CD8-positive, alpha-beta memory T cell (primary cell): ENCODE measurements at regions not wholly inside any gene's neighbourhood (a gene's known extent, or its start where the extent isn't known, plus 50 kb on each side); places are given as distances from the start of the nearest gene placed in this dataset.

Experiments
- CTCF ChIA-PET: fragments of 350-600 bp; sonication (Branson Sonifier 250); formaldehyde crosslinking; loops from one replicate; lab custom pipeline; 2021; ENCODE audit warnings: antibody characterized with exemption; lab: Charles Lee
- POLR2A ChIA-PET: fragments of 350-600 bp; sonication (Branson Sonifier 250); formaldehyde crosslinking; loops from one replicate; lab custom pipeline; 2021; ENCODE audit warnings: antibody characterized with exemption; lab: Charles Lee
- DNase-seq, 5 donors: peaks; one replicate each; pipeline versions ENCODE4 v3.0.0 to v3.0.0-alpha.2; 2020 to 2022; ENCODE audit warnings: mixed read lengths in 1 of 5
- H3K27ac ChIP-seq: one replicate; pipeline ENCODE4 v1.7.0; 2013; ENCODE audit warnings: low read depth, mild to moderate bottlenecking, low read length, moderate library complexity
- H3K27me3 ChIP-seq: 2 replicates; pipeline ENCODE4 v1.7.0; 2013; ENCODE audit warnings: low read length, mild to moderate bottlenecking; ENCODE audit not compliant: insufficient read depth, poor library complexity, severe bottlenecking
- H3K36me3 ChIP-seq: 2 replicates; pipeline ENCODE4 v1.7.0; 2013; ENCODE audit warnings: mild to moderate bottlenecking, low read length, moderate library complexity; ENCODE audit not compliant: insufficient read depth
- H3K4me1 ChIP-seq: 2 replicates; pipeline ENCODE4 v1.7.0; 2013; ENCODE audit warnings: mild to moderate bottlenecking, low read length, moderate library complexity; ENCODE audit not compliant: insufficient read depth
- H3K4me3 ChIP-seq: 2 replicates; pipeline ENCODE4 v1.7.0; 2013; ENCODE audit warnings: mild to moderate bottlenecking, low read length
- H3K9me3 ChIP-seq: 2 replicates; pipeline ENCODE4 v1.7.0; 2013; ENCODE audit warnings: mild to moderate bottlenecking, low read length
- H3K27ac Mint-ChIP-seq, 8 donors: one replicate each; pipeline ENCODE4 v1.8.0; 2020 to 2021; ENCODE audit warnings: mixed read lengths in 8 of 8, mild to moderate bottlenecking in 6 of 8, inconsistent platforms in 3 of 8, moderate library complexity in 3 of 8
- H3K27me3 Mint-ChIP-seq, 2 donors: one replicate each; pipeline ENCODE4 v1.8.0; 2020 to 2021; ENCODE audit warnings: mixed read lengths in 2 of 2, mild to moderate bottlenecking in 1 of 2, moderate library complexity in 1 of 2
- H3K36me3 Mint-ChIP-seq, 3 donors: one replicate each; pipeline ENCODE4 v1.8.0; 2020 to 2021; ENCODE audit warnings: mixed read lengths in 3 of 3, inconsistent platforms in 1 of 3, mild to moderate bottlenecking in 1 of 3
- H3K4me1 Mint-ChIP-seq, 3 donors: one replicate each; pipeline ENCODE4 v1.8.0; 2020 to 2021; ENCODE audit warnings: mixed read lengths in 3 of 3, inconsistent platforms in 1 of 3, mild to moderate bottlenecking in 1 of 3
- H3K4me3 Mint-ChIP-seq, 7 donors: one replicate each; pipeline ENCODE4 v1.8.0; 2020 to 2021; ENCODE audit warnings: mixed read lengths in 7 of 7, mild to moderate bottlenecking in 6 of 7, moderate library complexity in 4 of 7, inconsistent platforms in 2 of 7
- H3K9me3 Mint-ChIP-seq, 5 donors: one replicate each; pipeline ENCODE4 v1.8.0; 2020 to 2022; ENCODE audit warnings: mixed read lengths in 5 of 5, mild to moderate bottlenecking in 3 of 5, moderate library complexity in 2 of 5, inconsistent platforms in 1 of 5

DNA sequence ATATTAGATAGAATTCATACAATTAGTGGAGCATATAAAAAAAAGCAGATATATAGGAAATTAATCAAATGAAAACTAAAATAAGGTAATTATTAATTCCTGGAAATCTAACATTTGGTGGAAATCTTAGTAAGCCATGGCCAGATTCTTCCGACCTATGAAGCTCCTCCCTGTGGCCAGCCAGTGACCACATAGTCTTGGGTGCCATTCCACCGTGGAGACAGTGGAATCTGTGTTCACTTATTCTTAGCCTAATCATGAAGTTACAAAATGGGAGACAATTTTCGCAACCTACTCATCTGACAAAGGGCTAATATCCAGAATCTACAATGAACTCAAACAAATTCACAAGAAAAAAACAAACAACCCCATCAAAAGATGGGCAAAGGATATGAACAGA, 241.9 kb upstream of the FLRT2 start:
- Mint-ChIP-seq H3K4me3 (no peak overlapping the region), H3K27ac (no peak overlapping the region), H3K36me3 (no peaks in the 10 kb centered on the region), H3K9me3 (peaks cover 0 to 26% (median 5%) of the 10 kb centered on the region in 5 donors), H3K27me3 (no peaks in the 10 kb centered on the region), H3K4me1 (no peaks in the 10 kb centered on the region)
- Histone ChIP-seq H3K36me3 (no peaks in the 10 kb centered on the region), H3K27me3 (no peaks in the 10 kb centered on the region), H3K4me3 (no peak overlapping the region), H3K27ac (no peak overlapping the region), H3K4me1 (no peaks in the 10 kb centered on the region), H3K9me3 (no peaks in the 10 kb centered on the region)
- POLR2A ChIA-PET, result no interaction called here
- CTCF ChIA-PET, result no interaction called here
- no peak for DNase-seq

DNA sequence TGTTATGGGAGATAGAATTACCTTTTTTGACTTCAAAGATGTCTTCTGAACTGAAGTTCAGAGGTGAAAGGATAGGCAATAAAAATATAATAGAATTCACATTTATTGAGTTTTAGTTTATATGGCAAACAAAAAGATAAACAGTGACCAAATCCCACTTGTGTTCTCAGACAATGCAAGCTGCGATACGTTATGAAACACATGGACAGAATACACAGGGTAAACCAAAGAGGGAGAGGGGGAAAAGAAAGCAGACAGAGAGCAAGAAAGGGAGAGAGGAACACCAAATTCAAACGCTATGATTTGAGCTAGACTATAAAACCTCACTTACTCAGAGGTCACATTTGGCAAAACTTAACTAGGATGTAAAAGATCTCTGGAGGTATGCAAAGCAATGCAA, 238.2 kb upstream of the FLRT2 start:
- H3K27ac Mint-ChIP-seq, result no peak overlapping the region
- no peaks in the 10 kb centered on the region for H3K4me1 ChIP-seq
- peaks cover 0 to 20% (median 5%) of the 10 kb centered on the region in 5 donors for H3K9me3 Mint-ChIP-seq
- H3K27me3 Mint-ChIP-seq, result no peaks in the 10 kb centered on the region
- H3K36me3 ChIP-seq, result no peaks in the 10 kb centered on the region
- H3K36me3 Mint-ChIP-seq, result no peaks in the 10 kb centered on the region
- no peaks in the 10 kb centered on the region for H3K9me3 ChIP-seq
- no peak overlapping the region for H3K4me3 Mint-ChIP-seq
- CTCF ChIA-PET, result no interaction called here
- no peaks in the 10 kb centered on the region for H3K27me3 ChIP-seq
- DNase-seq, result no peak
- no peaks in the 10 kb centered on the region for H3K4me1 Mint-ChIP-seq
- H3K4me3 ChIP-seq, result no peak overlapping the region
- POLR2A ChIA-PET, result no interaction called here
- no peak overlapping the region for H3K27ac ChIP-seq

DNA sequence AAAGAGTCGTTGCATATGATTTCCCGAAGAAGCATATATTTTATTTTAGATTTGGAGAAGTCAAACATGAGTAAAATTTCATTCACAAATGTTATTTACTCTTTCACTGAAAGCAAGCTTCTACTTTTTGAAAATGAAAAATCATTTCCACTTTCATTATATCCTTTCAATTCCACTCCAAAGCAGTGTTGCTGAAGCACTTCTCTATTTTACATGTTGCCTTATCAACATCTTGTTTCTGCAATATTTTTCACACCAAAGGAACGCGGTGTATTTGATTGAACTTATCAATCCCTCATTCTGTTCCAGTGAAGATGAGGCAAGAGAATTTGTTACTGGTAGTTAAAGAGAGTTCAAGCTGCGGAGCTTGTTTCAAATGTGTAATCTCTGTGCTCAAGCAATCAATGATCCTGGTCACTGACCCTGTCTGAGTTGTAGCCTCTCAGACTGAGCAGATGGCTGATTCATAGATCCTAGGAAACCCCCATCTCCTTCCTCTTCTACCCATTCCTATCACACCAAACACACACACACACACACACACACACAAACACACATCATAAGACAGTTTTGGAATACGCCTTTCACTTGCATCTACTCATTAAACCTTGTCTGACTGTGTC, 236.2 kb upstream of the FLRT2 start:
- Mint-ChIP-seq H3K27ac (no peak overlapping the region), H3K36me3 (no peaks in the 10 kb centered on the region), H3K9me3 (peaks cover 3 to 12% (median 5%) of the 10 kb centered on the region in 5 donors), H3K27me3 (no peaks in the 10 kb centered on the region), H3K4me1 (no peaks in the 10 kb centered on the region), H3K4me3 (no peak overlapping the region)
- ChIA-PET POLR2A (no interaction called here), CTCF (no interaction called here)
- H3K4me1 ChIP-seq, result no peaks in the 10 kb centered on the region
- no peak overlapping the region for H3K27ac ChIP-seq
- no peak for DNase-seq
- no peaks in the 10 kb centered on the region for H3K9me3 ChIP-seq
- H3K4me3 ChIP-seq, result no peak overlapping the region
- H3K27me3 ChIP-seq, result no peaks in the 10 kb centered on the region
- no peaks in the 10 kb centered on the region for H3K36me3 ChIP-seq

DNA sequence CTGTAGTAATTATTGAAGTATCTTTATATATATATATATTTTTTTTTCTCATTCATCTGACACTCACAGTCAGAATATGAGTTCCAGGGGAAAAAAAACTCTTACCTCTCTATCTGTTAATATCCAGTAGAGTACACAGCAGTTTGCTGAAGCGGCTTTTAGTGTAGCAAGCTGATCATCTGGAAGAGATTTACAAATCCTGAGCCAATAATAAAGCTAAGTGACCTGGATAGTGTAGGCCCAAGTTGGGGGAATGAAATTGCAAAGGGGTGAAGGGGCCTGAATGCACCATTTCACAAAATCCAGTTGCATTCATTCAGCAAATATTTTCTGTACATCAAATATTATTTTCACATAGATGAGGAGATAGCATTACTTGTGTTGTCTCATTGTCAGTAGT, 234.6 kb upstream of the FLRT2 start:
- Histone ChIP-seq H3K4me1 (no peaks in the 10 kb centered on the region), H3K36me3 (no peaks in the 10 kb centered on the region), H3K27ac (no peak overlapping the region), H3K4me3 (no peak overlapping the region), H3K27me3 (no peaks in the 10 kb centered on the region), H3K9me3 (no peaks in the 10 kb centered on the region)
- CTCF ChIA-PET, result no interaction called here
- Mint-ChIP-seq H3K27me3 (no peaks in the 10 kb centered on the region), H3K4me3 (no peak overlapping the region), H3K27ac (no peak overlapping the region), H3K9me3 (peaks cover 4 to 18% (median 10%) of the 10 kb centered on the region in 5 donors), H3K36me3 (no peaks in the 10 kb centered on the region), H3K4me1 (no peaks in the 10 kb centered on the region)
- DNase-seq, result no peak
- POLR2A ChIA-PET, result no interaction called here

DNA sequence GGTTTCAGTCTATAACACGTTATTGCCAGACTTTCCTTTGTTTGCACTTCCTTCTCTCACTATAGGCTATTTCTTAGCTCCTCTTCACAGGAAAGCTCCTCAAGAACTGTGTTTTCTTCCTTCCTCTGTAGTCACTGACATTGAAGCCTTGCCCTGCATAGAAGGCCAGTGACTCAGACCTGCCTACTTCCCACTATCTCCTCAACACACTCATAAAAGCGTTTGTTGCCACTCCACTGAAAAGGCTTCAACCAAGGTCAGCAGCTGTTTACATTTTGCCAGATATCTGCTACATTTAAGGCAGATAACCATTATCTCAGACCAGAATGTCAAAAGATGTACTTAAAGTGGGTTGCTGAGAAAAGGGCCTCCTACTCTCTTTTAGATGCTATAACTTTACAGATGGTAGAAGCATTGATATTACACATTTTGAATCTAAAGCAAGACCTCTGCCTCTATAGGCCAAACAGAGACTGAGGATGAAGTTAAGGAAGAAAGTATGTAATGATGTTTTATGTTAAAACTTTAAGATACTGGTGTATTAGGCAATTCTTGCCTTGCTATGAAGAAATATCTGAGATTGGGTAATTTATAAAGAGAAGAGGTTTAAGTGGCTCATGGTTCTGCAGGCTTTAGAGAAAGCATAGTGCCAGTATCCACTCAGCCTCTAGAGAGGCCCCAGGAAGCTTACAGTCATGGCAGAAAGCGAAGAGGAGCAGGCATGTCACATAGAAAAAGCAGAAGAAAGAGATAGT, 233.3 kb upstream of the FLRT2 start:
- no peak overlapping the region for H3K4me3 ChIP-seq
- no peak for DNase-seq
- H3K4me1 ChIP-seq, result no peaks in the 10 kb centered on the region
- Mint-ChIP-seq H3K36me3 (no peaks in the 10 kb centered on the region), H3K27me3 (no peaks in the 10 kb centered on the region), H3K9me3 (peaks cover 4 to 18% (median 13%) of the 10 kb centered on the region in 5 donors), H3K4me3 (no peak overlapping the region), H3K4me1 (no peaks in the 10 kb centered on the region), H3K27ac (peak overlapping the region in 1 of 8 donors; percentile 65)
- H3K27ac ChIP-seq, result no peak overlapping the region
- no peaks in the 10 kb centered on the region for H3K36me3 ChIP-seq
- H3K9me3 ChIP-seq, result no peaks in the 10 kb centered on the region
- CTCF ChIA-PET, result no interaction called here
- H3K27me3 ChIP-seq, result no peaks in the 10 kb centered on the region
- POLR2A ChIA-PET, result no interaction called here

DNA sequence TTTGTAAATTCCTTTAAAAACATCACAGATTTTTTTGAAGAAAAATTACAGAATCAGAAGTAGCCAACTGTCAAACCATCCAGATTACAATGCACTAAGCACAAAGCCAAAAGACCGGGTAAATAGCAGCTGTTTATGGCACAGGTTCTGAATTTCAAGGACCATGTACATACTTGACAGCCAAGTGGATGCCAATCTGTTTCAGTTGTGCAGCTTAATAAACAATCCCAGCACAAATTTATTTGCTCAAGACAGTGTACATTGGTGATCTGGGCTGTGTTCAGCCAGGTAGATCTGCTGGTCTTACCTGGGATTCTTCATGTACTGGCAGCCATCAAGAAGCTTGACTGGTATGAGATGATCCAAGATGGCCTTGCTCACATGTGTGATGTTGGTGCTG, 229.8 kb upstream of the FLRT2 start:
- no peak overlapping the region for H3K4me3 ChIP-seq
- H3K27ac ChIP-seq, result no peak overlapping the region
- H3K4me1 ChIP-seq, result no peaks in the 10 kb centered on the region
- CTCF ChIA-PET, result no interaction called here
- H3K27me3 ChIP-seq, result no peaks in the 10 kb centered on the region
- POLR2A ChIA-PET, result no interaction called here
- Mint-ChIP-seq H3K27ac (no peak overlapping the region), H3K36me3 (no peaks in the 10 kb centered on the region), H3K4me1 (no peaks in the 10 kb centered on the region), H3K4me3 (no peak overlapping the region), H3K27me3 (no peaks in the 10 kb centered on the region), H3K9me3 (peaks cover 4 to 23% (median 14%) of the 10 kb centered on the region in 5 donors)
- no peaks in the 10 kb centered on the region for H3K36me3 ChIP-seq
- DNase-seq, result no peak
- H3K9me3 ChIP-seq, result no peaks in the 10 kb centered on the region

DNA sequence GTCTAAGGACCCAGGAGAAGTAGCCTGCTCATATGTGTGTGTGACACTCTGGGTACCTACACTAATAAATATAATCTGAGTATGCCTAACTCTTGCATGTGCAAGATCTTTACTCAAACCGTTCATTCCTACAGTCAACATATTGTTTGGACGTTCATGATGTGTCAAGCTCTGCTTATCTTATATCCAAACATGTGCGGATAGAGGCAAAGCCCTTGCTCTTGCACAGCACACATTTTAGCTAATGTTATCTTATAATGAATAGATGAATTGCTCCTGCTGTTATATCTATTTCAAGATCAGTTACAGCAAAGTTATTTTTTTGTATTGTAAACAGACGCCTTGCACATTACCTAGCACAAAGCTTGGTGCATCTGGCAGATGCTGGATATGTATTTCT, 228.4 kb upstream of the FLRT2 start:
- ChIA-PET POLR2A (no interaction called here), CTCF (no interaction called here)
- H3K36me3 Mint-ChIP-seq, result no peaks in the 10 kb centered on the region
- DNase-seq, result no peak
- no peak overlapping the region for H3K4me3 ChIP-seq
- no peaks in the 10 kb centered on the region for H3K9me3 ChIP-seq
- no peak overlapping the region for H3K27ac Mint-ChIP-seq
- H3K36me3 ChIP-seq, result no peaks in the 10 kb centered on the region
- H3K4me1 Mint-ChIP-seq, result no peaks in the 10 kb centered on the region
- no peaks in the 10 kb centered on the region for H3K27me3 ChIP-seq
- H3K4me3 Mint-ChIP-seq, result no peak overlapping the region
- no peak overlapping the region for H3K27ac ChIP-seq
- peaks cover 3 to 22% (median 14%) of the 10 kb centered on the region in 5 donors for H3K9me3 Mint-ChIP-seq
- H3K4me1 ChIP-seq, result no peaks in the 10 kb centered on the region
- H3K27me3 Mint-ChIP-seq, result no peaks in the 10 kb centered on the region

DNA sequence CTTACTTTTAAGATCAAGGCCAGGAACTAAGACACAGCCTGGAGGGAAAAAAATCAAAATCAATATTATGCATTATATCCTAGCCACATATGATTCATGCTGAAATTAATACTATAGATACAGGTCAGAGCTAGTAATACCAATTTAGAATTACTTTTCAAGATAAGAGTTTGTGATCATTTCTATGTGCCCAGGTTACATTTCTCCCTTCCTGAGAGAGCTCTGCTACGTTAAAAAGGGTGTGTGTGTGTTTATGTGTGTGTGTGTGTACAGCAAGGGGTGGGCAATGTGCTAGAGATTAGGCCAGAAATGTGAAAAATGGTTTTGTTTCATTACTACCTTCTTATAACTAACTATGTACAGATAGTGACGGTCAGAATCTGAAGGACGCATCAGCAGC, 223.9 kb upstream of the FLRT2 start:
- DNase-seq, result no peak
- POLR2A ChIA-PET, result no interaction called here

More for the DNA sequence above, 223.9 kb upstream of the FLRT2 start:
- Mint-ChIP-seq H3K4me1 (no peaks in the 10 kb centered on the region), H3K36me3 (no peaks in the 10 kb centered on the region), H3K27me3 (no peaks in the 10 kb centered on the region), H3K27ac (no peak overlapping the region), H3K4me3 (no peak overlapping the region), H3K9me3 (peaks cover 0 to 13% (median 6%) of the 10 kb centered on the region in 5 donors)
- H3K27ac ChIP-seq, result no peak overlapping the region
- H3K36me3 ChIP-seq, result no peaks in the 10 kb centered on the region
- no peaks in the 10 kb centered on the region for H3K27me3 ChIP-seq
- H3K9me3 ChIP-seq, result no peaks in the 10 kb centered on the region
- no peaks in the 10 kb centered on the region for H3K4me1 ChIP-seq
- H3K4me3 ChIP-seq, result no peak overlapping the region
- CTCF ChIA-PET, result no interaction called here
